T-helper 17 cell (primary cell): ENCODE measurements at regions not wholly inside any gene's neighbourhood (a gene's known extent, or its start where the extent isn't known, plus 50 kb on each side); places are given as distances from the start of the nearest gene placed in this dataset.
"Not testable (repeated sequence)": the region's sequence is repeated elsewhere in the genome, so short reads cannot be mapped to it uniquely, and the experiment has no call there.

Source experiments
- ATAC-seq: fragments of 150-1000 bp; cut with Tn5 transposase; 2 replicates; pipeline ENCODE4 v1.10.0; 2021; ENCODE audit warnings: mild to moderate bottlenecking, moderate library complexity
- DNase-seq, 3 donors: peaks; one replicate each; pipeline versions ENCODE4 v3.0.0 to v3.0.0-alpha.2; 2020 to 2021
- H3K9me3 ChIP-seq: one replicate; pipeline ENCODE4 v1.7.0; 2013; ENCODE audit warnings: low read length, mild to moderate bottlenecking; ENCODE audit not compliant: control insufficient read depth, poor library complexity, severe bottlenecking
- H3K27ac Mint-ChIP-seq: one replicate; pipeline ENCODE4 v1.8.0; 2022; ENCODE audit warnings: mild to moderate bottlenecking, moderate library complexity, mixed read lengths
- H3K27me3 Mint-ChIP-seq: one replicate; pipeline ENCODE4 v1.8.0; 2022; ENCODE audit warnings: mixed read lengths
- H3K36me3 Mint-ChIP-seq: one replicate; pipeline ENCODE4 v1.8.0; 2022; ENCODE audit warnings: low read depth, mixed read lengths
- H3K4me1 Mint-ChIP-seq: one replicate; pipeline ENCODE4 v1.8.0; 2022; ENCODE audit warnings: mild to moderate bottlenecking, mixed read lengths
- H3K4me3 Mint-ChIP-seq: one replicate; pipeline ENCODE4 v1.8.0; 2022; ENCODE audit warnings: mild to moderate bottlenecking, moderate library complexity, mixed read lengths

GRCh38 chr5:163941079-163941478, 435.7 kb downstream of the MAT2B start:
- Mint-ChIP-seq H3K36me3 (no peaks in the 10 kb centered on the region), H3K27ac (no peak overlapping the region), H3K4me1 (peaks cover 2% of the 10 kb centered on the region), H3K4me3 (no peak overlapping the region), H3K27me3 (no peaks in the 10 kb centered on the region)
- ATAC-seq (no peak), DNase-seq (no peak)
- H3K9me3 ChIP-seq = peaks cover 4% of the 10 kb centered on the region

- ATAC-seq (peak; percentile 16), DNase-seq (no peak)
- H3K9me3 ChIP-seq = peaks cover 4% of the 10 kb centered on the region
- Mint-ChIP-seq H3K36me3 (no peaks in the 10 kb centered on the region), H3K4me1 (peaks cover 2% of the 10 kb centered on the region), H3K4me3 (no peak overlapping the region), H3K27ac (no peak overlapping the region), H3K27me3 (no peaks in the 10 kb centered on the region)
Observed at GRCh38 chr5:163943546-163943945, 438.1 kb downstream of the MAT2B start.

GRCh38 chr5:163944738-163945137, 439.3 kb downstream of the MAT2B start:
- DNase-seq (no peak), ATAC-seq (no peak)
- no peak overlapping the region for H3K4me3 Mint-ChIP-seq
- no peaks in the 10 kb centered on the region for H3K36me3 Mint-ChIP-seq
- H3K27me3 Mint-ChIP-seq = no peaks in the 10 kb centered on the region
- H3K27ac Mint-ChIP-seq = no peak overlapping the region
- peaks cover 2% of the 10 kb centered on the region for H3K4me1 Mint-ChIP-seq
- no peaks in the 10 kb centered on the region for H3K9me3 ChIP-seq

- ATAC-seq (no peak), DNase-seq (no peak)
- peaks cover 2% of the 10 kb centered on the region for H3K4me1 Mint-ChIP-seq
- no peaks in the 10 kb centered on the region for H3K9me3 ChIP-seq
- H3K27ac Mint-ChIP-seq = no peak overlapping the region
- no peaks in the 10 kb centered on the region for H3K27me3 Mint-ChIP-seq
- no peaks in the 10 kb centered on the region for H3K36me3 Mint-ChIP-seq
- H3K4me3 Mint-ChIP-seq = no peak overlapping the region
Observed at GRCh38 chr5:163947848-163948666, 442.6 kb downstream of the MAT2B start.

- H3K27me3 Mint-ChIP-seq = no peaks in the 10 kb centered on the region
- no peak overlapping the region for H3K27ac Mint-ChIP-seq
- H3K4me3 Mint-ChIP-seq = no peak overlapping the region
- no peak for DNase-seq
- no peaks in the 10 kb centered on the region for H3K36me3 Mint-ChIP-seq
- H3K4me1 Mint-ChIP-seq = no peaks in the 10 kb centered on the region
- no peaks in the 10 kb centered on the region for H3K9me3 ChIP-seq
- no peak for ATAC-seq
Observed at GRCh38 chr5:163950248-163950647, 444.8 kb downstream of the MAT2B start.

- H3K27me3 Mint-ChIP-seq = no peaks in the 10 kb centered on the region
- ATAC-seq (no peak), DNase-seq (no peak)
- H3K4me3 Mint-ChIP-seq = no peak overlapping the region
- no peaks in the 10 kb centered on the region for H3K9me3 ChIP-seq
- H3K4me1 Mint-ChIP-seq = no peaks in the 10 kb centered on the region
- no peak overlapping the region for H3K27ac Mint-ChIP-seq
- no peaks in the 10 kb centered on the region for H3K36me3 Mint-ChIP-seq
Observed at GRCh38 chr5:163951069-163951468, 445.6 kb downstream of the MAT2B start.

- ATAC-seq = no peak
- no peaks in the 10 kb centered on the region for H3K4me1 Mint-ChIP-seq
- no peaks in the 10 kb centered on the region for H3K36me3 Mint-ChIP-seq
- no peak overlapping the region for H3K4me3 Mint-ChIP-seq
- DNase-seq = no peak
- no peak overlapping the region for H3K27ac Mint-ChIP-seq
- H3K9me3 ChIP-seq = no peaks in the 10 kb centered on the region
- H3K27me3 Mint-ChIP-seq = no peaks in the 10 kb centered on the region
Observed at GRCh38 chr5:163953901-163954300, 448.5 kb downstream of the MAT2B start.

- H3K27me3 Mint-ChIP-seq, ATAC-seq, H3K4me1 Mint-ChIP-seq, DNase-seq, H3K9me3 ChIP-seq, H3K36me3 Mint-ChIP-seq, H3K27ac Mint-ChIP-seq, H3K4me3 Mint-ChIP-seq: not testable (repeated sequence)
Observed at GRCh38 chr5:163961230-163961629, 455.8 kb downstream of the MAT2B start.

- no peaks in the 10 kb centered on the region for H3K27me3 Mint-ChIP-seq
- ATAC-seq = no peak
- no peak overlapping the region for H3K27ac Mint-ChIP-seq
- no peak overlapping the region for H3K4me3 Mint-ChIP-seq
- DNase-seq = no peak
- H3K36me3 Mint-ChIP-seq = no peaks in the 10 kb centered on the region
- no peaks in the 10 kb centered on the region for H3K4me1 Mint-ChIP-seq
- no peaks in the 10 kb centered on the region for H3K9me3 ChIP-seq
Observed at GRCh38 chr5:163963881-163964280, 458.5 kb downstream of the MAT2B start.

GRCh38 chr5:163964671-163965070, 459.3 kb downstream of the MAT2B start:
- Mint-ChIP-seq H3K27me3 (no peaks in the 10 kb centered on the region), H3K4me1 (no peaks in the 10 kb centered on the region), H3K4me3 (no peak overlapping the region), H3K36me3 (no peaks in the 10 kb centered on the region), H3K27ac (no peak overlapping the region)
- ATAC-seq (no peak), DNase-seq (no peak)
- no peaks in the 10 kb centered on the region for H3K9me3 ChIP-seq

- DNase-seq (no peak), ATAC-seq (no peak)
- no peak overlapping the region for H3K27ac Mint-ChIP-seq
- H3K4me1 Mint-ChIP-seq = no peaks in the 10 kb centered on the region
- H3K27me3 Mint-ChIP-seq = no peaks in the 10 kb centered on the region
- no peak overlapping the region for H3K4me3 Mint-ChIP-seq
- no peaks in the 10 kb centered on the region for H3K36me3 Mint-ChIP-seq
- H3K9me3 ChIP-seq = no peaks in the 10 kb centered on the region
Observed at GRCh38 chr5:163967268-163967667, 461.8 kb downstream of the MAT2B start.

GRCh38 chr5:163968651-163969050, 463.2 kb downstream of the MAT2B start:
- no peaks in the 10 kb centered on the region for H3K36me3 Mint-ChIP-seq
- no peak for ATAC-seq
- no peaks in the 10 kb centered on the region for H3K4me1 Mint-ChIP-seq
- no peaks in the 10 kb centered on the region for H3K9me3 ChIP-seq
- H3K4me3 Mint-ChIP-seq = no peak overlapping the region
- no peaks in the 10 kb centered on the region for H3K27me3 Mint-ChIP-seq
- DNase-seq = no peak
- no peak overlapping the region for H3K27ac Mint-ChIP-seq

- H3K27ac Mint-ChIP-seq = no peak overlapping the region
- H3K4me3 Mint-ChIP-seq = no peak overlapping the region
- H3K27me3 Mint-ChIP-seq = no peaks in the 10 kb centered on the region
- H3K9me3 ChIP-seq = no peaks in the 10 kb centered on the region
- H3K36me3 Mint-ChIP-seq = no peaks in the 10 kb centered on the region
- no peak for DNase-seq
- no peak for ATAC-seq
- no peaks in the 10 kb centered on the region for H3K4me1 Mint-ChIP-seq
Observed at GRCh38 chr5:163976696-163977095, 471.3 kb downstream of the MAT2B start.

- Mint-ChIP-seq H3K36me3 (no peaks in the 10 kb centered on the region), H3K27ac (no peak overlapping the region), H3K4me3 (no peak overlapping the region), H3K27me3 (no peaks in the 10 kb centered on the region), H3K4me1 (no peaks in the 10 kb centered on the region)
- ATAC-seq (no peak), DNase-seq (no peak)
- no peaks in the 10 kb centered on the region for H3K9me3 ChIP-seq
Observed at GRCh38 chr5:163978897-163979296, 473.5 kb downstream of the MAT2B start.
